GM19351 (cell line): ENCODE measurements at regions not wholly inside any gene's neighbourhood (a gene's known extent, or its start where the extent isn't known, plus 50 kb on each side); places are given as distances from the start of the nearest gene placed in this dataset.

Experiments used
- ATAC-seq: cut with Tn5 transposase; IDR thresholded peaks from one replicate; pipeline ENCODE4 v1.9.1; 2021; ENCODE audit warnings: mild to moderate bottlenecking, moderate library complexity; ENCODE audit not compliant: unreplicated experiment

DNA sequence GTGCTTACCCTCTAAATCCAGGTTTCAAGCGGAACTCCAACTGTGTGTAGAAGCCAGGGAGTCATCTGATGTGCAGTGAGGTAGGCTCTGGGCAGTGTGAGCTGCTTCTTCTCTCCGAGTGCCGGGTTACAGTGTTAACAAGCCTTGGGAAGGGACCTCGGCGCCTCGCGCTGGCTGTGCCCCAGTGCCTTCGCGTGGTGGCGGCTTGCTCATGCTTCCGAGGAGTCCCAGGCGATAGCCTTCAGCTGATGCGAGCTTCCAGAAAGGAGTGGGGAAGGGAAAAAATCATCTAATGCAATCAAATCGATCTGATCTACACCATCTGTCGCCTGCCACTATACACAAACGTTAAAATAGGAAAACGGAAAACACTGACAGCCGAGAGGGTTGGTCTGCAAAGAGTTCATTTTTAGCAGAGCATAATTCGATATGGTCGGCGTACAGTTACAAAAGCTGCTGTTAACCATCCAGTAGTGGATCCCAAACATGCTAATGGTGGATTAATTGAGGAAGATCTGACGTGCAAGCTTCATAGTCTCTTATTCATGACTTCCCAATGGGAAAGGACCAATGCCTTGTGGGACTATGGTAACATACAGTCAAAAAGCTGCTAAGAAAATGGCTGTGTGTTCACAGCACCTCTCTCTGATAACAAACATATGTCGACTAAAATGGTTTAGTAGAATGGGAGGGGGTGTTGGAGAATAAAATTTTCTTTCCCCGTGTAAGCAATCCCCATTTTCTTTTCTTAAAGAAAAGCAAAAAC, 128.7 kb upstream of the DPYD start:
- ATAC-seq, result no peak

DNA sequence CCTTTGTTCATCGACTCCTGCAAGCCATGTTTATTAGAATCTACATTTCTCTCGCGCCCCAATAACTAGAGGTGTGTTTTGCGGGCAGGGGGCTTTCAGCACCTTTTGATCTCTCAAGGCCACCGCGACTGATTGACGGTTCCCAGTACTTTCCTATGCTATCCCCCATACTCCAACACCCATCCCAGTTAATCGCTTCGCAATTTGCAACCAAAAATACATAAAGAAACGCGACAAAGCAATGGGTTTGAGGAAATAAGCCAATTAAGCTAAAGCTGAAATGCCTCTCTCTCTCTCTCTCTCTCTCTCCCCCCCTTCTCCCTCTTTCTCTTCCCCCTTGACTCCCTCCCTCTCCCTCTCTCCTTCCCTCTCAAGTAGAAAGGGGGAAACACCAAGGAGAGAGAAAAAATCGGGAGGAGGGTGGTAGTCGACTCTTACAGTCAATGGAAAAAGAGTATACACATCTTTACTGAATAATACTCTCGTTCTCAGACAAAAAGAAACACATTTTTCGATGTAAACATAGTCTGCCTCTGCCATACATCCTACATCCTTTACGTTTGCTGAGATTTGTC, 128.0 kb upstream of the DPYD start:
- ATAC-seq, result no peak

DNA sequence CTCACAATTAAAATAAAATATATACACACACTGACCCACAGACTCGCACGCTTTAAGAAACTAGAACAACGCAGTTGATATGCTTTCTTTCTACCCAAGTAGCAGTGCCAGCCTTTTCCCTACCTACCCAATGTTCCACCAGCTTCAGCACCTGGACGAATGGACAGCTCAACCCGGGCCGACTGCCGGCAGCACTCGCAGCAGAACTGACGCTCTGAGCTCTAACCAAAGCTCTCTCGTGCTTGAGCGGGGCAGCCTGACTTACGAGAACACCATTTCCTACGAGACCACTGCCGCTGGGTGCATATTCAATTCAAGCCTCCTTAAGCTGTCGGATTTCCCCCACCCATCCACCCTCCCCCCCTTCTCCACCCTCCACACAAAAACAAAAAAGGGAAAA, 127.4 kb upstream of the DPYD start:
- peak; percentile 50 for ATAC-seq

DNA sequence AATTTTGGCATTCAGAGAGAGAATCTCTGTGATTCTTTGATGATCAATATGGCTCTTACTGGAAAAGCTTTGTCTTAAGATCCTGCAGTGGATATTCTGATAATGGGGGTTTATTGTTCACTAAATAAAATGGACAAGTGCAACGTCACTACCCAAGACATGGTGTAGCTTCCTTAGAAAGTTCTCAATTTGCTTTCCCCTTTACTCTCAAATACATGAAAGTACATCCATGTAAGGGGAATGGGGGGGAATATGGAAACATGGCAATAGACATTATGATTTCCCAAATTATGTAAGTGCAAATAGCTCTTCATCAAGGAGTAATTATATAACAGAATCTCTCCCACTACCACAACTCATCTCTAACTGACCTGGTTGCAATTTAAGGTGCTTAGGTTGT, 126.3 kb upstream of the DPYD start:
- no peak for ATAC-seq

DNA sequence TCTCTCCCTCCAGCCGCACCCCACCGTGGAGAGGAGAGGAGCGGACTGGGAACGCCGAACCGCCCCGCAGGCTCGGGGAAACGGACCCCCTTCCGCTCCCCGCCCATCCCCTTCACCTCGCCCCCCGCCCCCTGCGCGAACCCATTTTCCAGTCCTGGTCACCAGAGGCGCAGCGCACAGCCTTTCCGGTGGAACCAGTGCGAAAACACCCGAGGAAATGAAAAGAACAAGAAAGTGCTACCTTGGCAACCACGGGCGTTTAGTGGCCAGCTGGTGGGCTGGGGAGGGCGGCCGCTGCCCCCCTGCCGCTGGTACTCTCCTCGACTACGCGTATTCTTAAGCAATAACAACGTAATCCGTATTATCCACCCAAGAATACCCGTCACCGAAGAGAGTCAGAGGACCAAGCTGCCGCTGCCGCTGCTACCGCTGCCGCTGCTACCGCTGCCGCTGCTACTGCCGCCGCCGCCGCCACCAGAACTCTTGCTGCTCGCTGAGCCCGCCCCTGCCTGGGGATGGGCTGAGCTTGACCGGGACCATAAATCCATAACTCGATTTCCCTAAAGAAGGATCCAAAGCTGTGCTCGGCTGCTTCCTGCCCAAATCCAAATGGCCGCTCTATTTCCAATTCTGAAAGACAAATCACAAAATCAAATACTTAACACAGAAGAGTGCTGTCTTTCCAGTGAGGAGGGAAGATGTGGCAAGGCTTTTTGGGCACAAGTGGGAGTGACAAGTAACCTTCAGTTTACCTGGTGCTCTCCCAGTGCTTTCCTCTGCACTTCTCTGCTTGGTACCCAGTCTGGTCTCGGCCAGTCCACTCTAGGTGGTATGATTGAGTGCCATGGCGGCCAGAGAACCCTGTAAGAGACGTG, 125.2 kb upstream of the DPYD start:
- ATAC-seq, result no peak

DNA sequence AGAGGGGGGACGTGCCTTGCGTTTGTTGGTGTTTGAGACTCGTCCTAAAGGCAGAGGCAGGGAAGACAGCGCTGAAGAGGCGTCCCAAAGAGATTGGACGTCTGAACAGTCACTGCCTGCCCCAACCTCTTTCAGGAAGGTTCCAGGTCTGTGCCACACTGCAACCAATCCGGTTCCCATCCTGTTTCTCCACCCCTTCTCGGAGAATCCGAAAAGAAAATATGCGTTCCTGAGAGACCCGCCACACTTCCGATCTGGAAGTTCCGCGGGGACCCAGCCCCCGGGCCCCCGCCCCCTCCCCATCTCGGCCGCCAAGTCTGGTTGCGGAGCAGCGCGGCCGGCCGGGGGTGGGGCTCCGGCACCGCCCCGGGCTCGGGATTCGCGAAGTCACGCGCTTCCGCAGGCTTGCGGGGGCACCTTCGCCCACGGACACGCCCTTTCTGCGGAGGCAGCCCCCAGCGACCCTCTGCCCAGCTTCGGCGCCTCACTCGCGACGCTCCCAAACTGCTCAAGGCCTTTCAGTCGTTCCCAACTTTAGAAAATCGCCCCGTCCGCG, 124.5 kb upstream of the DPYD start:
- no peak for ATAC-seq

- no peak for ATAC-seq
These were observed 123.9 kb upstream of the DPYD start for GRCh38 chr1:98044766-98045165.

- ATAC-seq, result no peak
These were observed 123.3 kb upstream of the DPYD start for GRCh38 chr1:98044071-98044697.

DNA sequence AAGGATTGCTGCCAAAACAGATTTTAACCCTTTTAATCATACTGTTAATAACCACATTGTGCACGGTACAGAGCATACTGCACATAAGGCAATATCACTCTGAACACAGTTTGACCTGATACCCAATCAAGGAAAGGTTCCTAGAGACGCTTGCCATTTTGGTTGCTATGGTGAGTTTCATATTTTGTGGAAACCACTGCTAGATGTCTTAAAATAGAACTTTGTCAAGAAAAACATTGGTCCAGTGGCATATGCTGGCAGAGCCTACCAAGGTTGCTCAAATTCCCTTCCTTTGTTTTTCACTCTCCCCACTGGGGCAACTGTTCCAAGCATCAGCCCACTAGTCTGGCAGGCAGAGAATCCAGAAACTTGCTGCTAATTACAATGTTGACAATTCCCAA, 114.8 kb upstream of the DPYD start:
- no peak for ATAC-seq

- no peak for ATAC-seq
These were observed 113.7 kb upstream of the DPYD start for GRCh38 chr1:98034505-98034904.

DNA sequence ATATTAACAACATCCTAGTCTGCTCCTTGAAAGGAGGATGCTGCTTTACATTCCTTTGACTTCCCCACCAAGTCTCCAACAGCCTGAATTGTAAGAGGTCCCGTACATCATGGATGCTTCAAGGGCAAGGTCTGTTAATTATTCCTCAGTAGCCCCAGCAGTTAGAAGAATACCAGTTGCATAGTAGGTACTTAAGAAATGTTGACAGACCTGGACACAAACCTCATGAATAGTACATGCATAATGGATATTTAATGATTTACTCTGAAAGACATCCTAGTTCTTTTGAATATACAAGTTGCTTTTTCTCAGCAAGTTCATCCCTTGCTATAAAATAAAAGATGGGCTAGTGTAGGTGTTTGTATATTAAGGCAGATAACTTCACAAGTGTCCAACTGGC, 112.1 kb upstream of the DPYD start:
- ATAC-seq, result no peak

DNA sequence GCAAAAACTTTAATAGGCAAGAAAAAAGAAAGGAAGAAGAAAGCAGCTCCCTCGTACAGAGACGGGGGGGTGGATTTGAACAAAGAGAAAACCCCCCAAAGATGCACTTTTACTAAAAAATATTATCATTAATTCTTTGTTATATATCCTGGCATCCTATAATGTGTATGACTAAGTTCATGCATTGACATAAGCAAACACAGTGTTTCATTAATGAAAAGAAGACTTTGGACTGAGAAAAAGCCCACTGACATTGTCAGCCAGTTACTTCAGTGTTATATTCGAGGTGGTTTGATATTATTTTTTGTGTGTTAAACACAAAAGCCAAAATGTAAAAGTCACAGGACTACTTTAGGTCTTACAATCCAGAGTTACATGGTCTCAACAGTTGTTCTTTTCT, 110.1 kb upstream of the DPYD start:
- no peak for ATAC-seq

DNA sequence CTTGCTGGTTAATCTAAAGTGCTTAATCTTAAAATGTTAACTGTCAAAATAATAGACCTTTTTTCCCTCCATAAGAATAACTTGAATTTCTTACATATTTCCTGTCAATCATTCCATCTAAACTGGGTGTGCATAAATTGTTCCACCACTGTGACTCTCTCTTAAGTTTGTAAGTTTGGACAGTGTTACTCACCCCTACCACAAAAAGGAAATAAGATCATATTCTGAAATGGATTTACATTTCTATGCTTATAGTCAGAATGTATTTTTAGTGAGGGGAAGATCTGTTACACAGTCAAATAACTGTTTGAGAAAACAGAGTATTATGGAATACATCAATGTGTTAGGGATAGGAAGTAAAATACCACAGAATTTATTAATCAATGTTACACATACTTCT, 109.6 kb upstream of the DPYD start:
- ATAC-seq, result no peak

- ATAC-seq, result no peak
These were observed 108.0 kb upstream of the DPYD start for GRCh38 chr1:98028800-98029199.

DNA sequence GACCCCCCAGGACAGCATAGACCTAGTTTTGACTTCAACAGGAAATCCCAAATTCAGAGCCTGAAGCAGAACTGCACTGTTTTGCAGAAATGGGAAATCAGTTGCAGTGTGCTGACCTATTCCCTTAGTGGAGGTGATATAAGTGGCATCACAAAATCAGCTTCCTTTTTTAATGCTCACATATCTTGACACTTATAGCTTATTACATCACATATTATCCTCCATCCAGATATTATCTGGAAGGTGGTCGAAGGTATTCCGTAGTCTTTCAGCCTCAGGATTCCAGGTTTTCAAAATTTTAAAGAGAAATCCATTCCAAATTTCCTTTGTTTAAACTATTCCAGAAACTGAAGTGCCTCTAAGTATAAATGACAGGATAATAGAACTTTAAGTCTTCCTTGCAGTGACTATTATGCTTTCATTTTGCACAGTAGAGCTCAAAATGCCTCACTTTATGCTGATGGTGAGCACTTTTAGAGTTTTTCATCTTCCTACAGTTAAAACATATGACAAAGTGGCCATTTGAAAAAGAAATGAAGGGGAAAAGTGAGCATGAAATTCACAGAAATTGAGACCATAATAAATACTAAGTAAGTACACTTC, 106.4 kb upstream of the DPYD start:
- ATAC-seq, result no peak

DNA sequence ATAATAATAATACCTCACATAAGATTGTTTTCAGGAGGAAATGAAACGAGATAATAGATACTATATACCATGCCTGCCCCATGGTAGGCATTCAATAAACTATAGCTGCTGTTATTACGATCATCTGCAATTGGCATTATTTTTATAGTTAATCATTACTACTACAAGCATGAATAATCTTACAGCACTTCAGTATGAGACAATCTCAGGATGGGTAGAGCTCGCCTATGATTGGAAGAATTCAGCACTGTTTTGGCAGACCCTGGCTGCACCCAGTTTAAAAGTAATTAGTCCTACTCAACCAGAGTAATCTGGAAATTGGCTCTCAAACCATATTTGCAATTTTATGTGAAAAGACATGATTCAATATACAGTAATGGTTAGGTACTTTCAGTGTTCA, 105.0 kb upstream of the DPYD start:
- no peak for ATAC-seq

- no peak for ATAC-seq
These were observed 100.3 kb upstream of the DPYD start for GRCh38 chr1:98021126-98021525.

GRCh38 chr1:98019747-98020146, 98.9 kb upstream of the DPYD start:
- no peak for ATAC-seq

DNA sequence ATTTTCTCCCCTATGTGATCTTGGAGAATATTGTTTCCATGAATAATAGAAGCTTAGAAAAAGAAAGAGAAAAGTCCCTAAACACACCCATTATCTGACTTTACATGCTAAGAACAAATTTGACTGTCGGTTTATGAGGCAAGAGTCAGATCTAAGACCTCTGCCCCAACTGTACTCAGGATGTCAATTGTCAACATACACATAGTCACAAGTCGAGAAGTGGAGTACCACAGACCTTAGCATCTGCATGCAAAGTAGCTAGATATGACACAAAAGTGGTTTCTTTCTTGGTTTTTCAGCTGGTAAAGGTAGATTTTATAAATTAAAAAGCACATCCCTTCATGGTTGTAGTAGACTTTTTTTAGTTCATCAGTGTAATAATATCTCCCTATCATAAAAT, 97.2 kb upstream of the DPYD start:
- no peak for ATAC-seq

DNA sequence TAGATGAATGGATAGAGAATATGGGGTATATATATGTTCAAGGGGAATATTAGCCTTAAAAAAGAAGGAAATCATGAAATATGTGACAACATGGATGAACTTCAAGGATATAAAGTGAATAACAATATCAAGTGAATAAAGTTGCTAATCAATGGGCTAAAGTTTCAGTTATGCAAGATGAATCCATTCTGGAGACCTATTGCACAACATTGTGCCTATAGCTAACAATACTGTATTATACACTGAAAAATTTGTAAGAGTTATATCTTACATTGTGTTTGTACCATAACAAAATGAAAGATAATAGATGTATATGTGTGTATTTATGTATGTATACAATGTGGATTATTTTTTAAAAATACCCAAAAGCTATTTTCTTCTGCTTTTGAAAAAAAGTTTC, 96.3 kb upstream of the DPYD start:
- no peak for ATAC-seq

GRCh38 chr1:98008373-98008772, 87.5 kb upstream of the DPYD start:
- no peak for ATAC-seq
